GM21526 (cell line): ENCODE measurements at regions not wholly inside any gene's neighbourhood (a gene's known extent, or its start where the extent isn't known, plus 50 kb on each side); places are given as distances from the start of the nearest gene placed in this dataset.
A peak's percentile ranks its signal among the peaks of the same experiment; 100 is the strongest.
"Not testable (repeated sequence)": the region's sequence is repeated elsewhere in the genome, so short reads cannot be mapped to it uniquely, and the experiment has no call there.

Experiments
- ATAC-seq: cut with Tn5 transposase; IDR thresholded peaks from one replicate; pipeline ENCODE4 v1.9.1; 2021; ENCODE audit warnings: moderate library complexity; ENCODE audit not compliant: unreplicated experiment, low FRiP score

GRCh38 chr4:107392951-107393350, 327.1 kb downstream of the PAPSS1 start:
- ATAC-seq = no peak

GRCh38 chr4:107392380-107392779, 327.7 kb downstream of the PAPSS1 start:
- ATAC-seq = no peak

GRCh38 chr4:107391630-107392028, 328.4 kb downstream of the PAPSS1 start:
- ATAC-seq = no peak

GRCh38 chr4:107391009-107391629, 328.9 kb downstream of the PAPSS1 start:
- ATAC-seq = no peak

- ATAC-seq = no peak
Measured at GRCh38 chr4:107389965-107390364, 330.1 kb downstream of the PAPSS1 start.

- ATAC-seq = peak; percentile 81
Measured at GRCh38 chr4:107388736-107389274, 331.2 kb downstream of the PAPSS1 start.

GRCh38 chr4:107380836-107381438, 339.1 kb downstream of the PAPSS1 start:
- ATAC-seq = no peak

- ATAC-seq = no peak
Measured at GRCh38 chr4:107380190-107380589, 339.8 kb downstream of the PAPSS1 start.

GRCh38 chr4:107379054-107379869, 340.8 kb downstream of the PAPSS1 start:
- ATAC-seq = no peak

- ATAC-seq = no peak
Measured at GRCh38 chr4:107376293-107376692, 340.2 kb upstream of the DKK2 start.

GRCh38 chr4:107366900-107367299, 330.8 kb upstream of the DKK2 start:
- ATAC-seq = no peak

GRCh38 chr4:107366016-107366735, 330.1 kb upstream of the DKK2 start:
- ATAC-seq = no peak

GRCh38 chr4:107363125-107363524, 327.0 kb upstream of the DKK2 start:
- ATAC-seq = no peak

- no peak for ATAC-seq
Measured at GRCh38 chr4:107359208-107359607, 323.1 kb upstream of the DKK2 start.

GRCh38 chr4:107354304-107354703, 318.2 kb upstream of the DKK2 start:
- ATAC-seq = not testable (repeated sequence)

GRCh38 chr4:107351196-107351595, 315.1 kb upstream of the DKK2 start:
- no peak for ATAC-seq

- no peak for ATAC-seq
Measured at GRCh38 chr4:107349732-107350131, 313.6 kb upstream of the DKK2 start.

GRCh38 chr4:107349266-107349665, 313.2 kb upstream of the DKK2 start:
- no peak for ATAC-seq

- no peak for ATAC-seq
Measured at GRCh38 chr4:107348188-107349050, 312.3 kb upstream of the DKK2 start.

- ATAC-seq = no peak
Measured at GRCh38 chr4:107333518-107333917, 297.4 kb upstream of the DKK2 start.
